ENCODE measurements at regions not wholly inside any gene's neighbourhood (a gene's known extent, or its start where the extent isn't known, plus 50 kb on each side); places are given as distances from the start of the nearest gene placed in this dataset.

GRCh38 chrX:5829469-5829868 lies 399.2 kb downstream of the NLGN4X start:
- Histone ChIP-seq H3K4me3 (ENCODE audit: low read length) (no peak overlapping the region), H3K4me1 (ENCODE audit: control insufficient read depth, low read length) (no peaks in the 10 kb centered on the region), H3K27me3 (ENCODE audit: control insufficient read depth, low read length) (no peaks in the 10 kb centered on the region), H3K79me2 (ENCODE audit: control insufficient read depth, low read length) (no peaks in the 10 kb centered on the region), H3F3A (ENCODE audit: control insufficient read depth, insufficient read depth) (no peaks in the 10 kb centered on the region), H3K36me3 (ENCODE audit: control insufficient read depth, low read length) (no peaks in the 10 kb centered on the region), H3K9me2 (replicated peaks; ENCODE audit: control insufficient read depth, low read length) (no peaks in the 10 kb centered on the region), H3K27ac (ENCODE audit: low read depth, low read length) (no peak overlapping the region), H4K20me1 (ENCODE audit: control insufficient read depth, insufficient read depth, low read depth, low read length) (no peaks in the 10 kb centered on the region), H3K4me2 (ENCODE audit: low read length) (no peak overlapping the region), H3K9me3 (ENCODE audit: control insufficient read depth, insufficient read depth, low read length) (no peaks in the 10 kb centered on the region)
- TF ChIP-seq CTCF (IDR thresholded peaks at IDR 0.05; ENCODE audit: low read depth, low read length, poor library complexity, severe bottlenecking) (no peak), EZH2phosphoT487 (IDR thresholded peaks at IDR 0.05; ENCODE audit: borderline replicate concordance, low read length) (no peak)

DNA sequence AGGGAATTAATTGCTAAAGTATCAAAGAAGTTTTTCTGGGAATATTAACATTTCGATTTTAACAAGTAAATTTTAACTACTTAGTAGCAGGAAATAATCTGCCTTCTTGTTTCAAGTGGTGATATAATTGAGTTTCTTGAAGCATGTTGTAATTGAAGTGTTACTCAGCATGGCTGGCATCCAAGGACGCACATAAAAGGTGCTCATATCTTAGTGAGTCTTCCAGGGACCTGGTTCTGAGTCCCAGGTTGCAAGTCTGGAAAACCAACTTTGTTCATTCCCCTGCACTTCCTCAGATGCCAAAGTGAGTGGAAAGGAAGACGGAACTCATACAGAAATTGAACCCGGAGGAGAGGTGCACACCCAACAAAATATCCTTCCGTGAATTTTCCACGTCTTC lies 399.6 kb downstream of the NLGN4X start:
- no peak overlapping the region for H3K4me3 ChIP-seq (ENCODE audit: low read length)
- TF ChIP-seq EZH2phosphoT487 (IDR thresholded peaks at IDR 0.05; ENCODE audit: borderline replicate concordance, low read length), result no peak
- TF ChIP-seq CTCF (IDR thresholded peaks at IDR 0.05; ENCODE audit: low read depth, low read length, poor library complexity, severe bottlenecking), result no peak
- no peaks in the 10 kb centered on the region for H3K27me3 ChIP-seq (ENCODE audit: control insufficient read depth, low read length)
- H3K79me2 ChIP-seq (ENCODE audit: control insufficient read depth, low read length), result no peaks in the 10 kb centered on the region
- H3K4me2 ChIP-seq (ENCODE audit: low read length), result no peak overlapping the region
- H3K36me3 ChIP-seq (ENCODE audit: control insufficient read depth, low read length), result no peaks in the 10 kb centered on the region
- no peaks in the 10 kb centered on the region for H4K20me1 ChIP-seq (ENCODE audit: control insufficient read depth, insufficient read depth, low read depth, low read length)
- no peaks in the 10 kb centered on the region for H3F3A ChIP-seq (ENCODE audit: control insufficient read depth, insufficient read depth)
- H3K27ac ChIP-seq (ENCODE audit: low read depth, low read length), result no peak overlapping the region
- no peaks in the 10 kb centered on the region for H3K9me2 ChIP-seq (replicated peaks; ENCODE audit: control insufficient read depth, low read length)
- H3K4me1 ChIP-seq (ENCODE audit: control insufficient read depth, low read length), result no peaks in the 10 kb centered on the region
- no peaks in the 10 kb centered on the region for H3K9me3 ChIP-seq (ENCODE audit: control insufficient read depth, insufficient read depth, low read length)

DNA sequence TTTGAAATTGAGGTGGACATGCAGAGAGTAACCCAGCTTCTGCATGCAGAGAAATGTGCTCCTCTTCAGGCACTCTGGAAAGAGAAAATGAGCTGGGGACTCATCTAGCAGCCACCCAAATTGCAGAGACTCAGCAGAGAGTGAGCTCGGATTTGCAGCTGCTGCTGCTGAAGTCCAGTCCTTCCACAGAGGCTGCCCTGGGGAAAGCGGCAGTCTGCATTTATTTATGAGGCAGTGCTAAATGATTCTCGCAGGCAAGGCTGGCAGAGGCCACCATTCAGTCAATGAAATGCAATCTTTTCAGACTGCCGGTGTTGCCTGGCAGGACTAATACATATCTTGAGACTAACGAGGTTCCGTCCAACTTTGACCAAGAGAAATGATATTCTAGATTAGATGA lies 404.8 kb downstream of the NLGN4X start:
- H3K9me2 ChIP-seq (replicated peaks; ENCODE audit: control insufficient read depth, low read length), result no peaks in the 10 kb centered on the region
- no peak overlapping the region for H3K4me2 ChIP-seq (ENCODE audit: low read length)
- H3K9me3 ChIP-seq (ENCODE audit: control insufficient read depth, insufficient read depth, low read length), result no peaks in the 10 kb centered on the region
- no peak overlapping the region for H3K4me3 ChIP-seq (ENCODE audit: low read length)
- no peaks in the 10 kb centered on the region for H3K4me1 ChIP-seq (ENCODE audit: control insufficient read depth, low read length)
- no peaks in the 10 kb centered on the region for H3F3A ChIP-seq (ENCODE audit: control insufficient read depth, insufficient read depth)
- no peaks in the 10 kb centered on the region for H3K27me3 ChIP-seq (ENCODE audit: control insufficient read depth, low read length)
- TF ChIP-seq CTCF (IDR thresholded peaks at IDR 0.05; ENCODE audit: low read depth, low read length, poor library complexity, severe bottlenecking), result no peak
- TF ChIP-seq EZH2phosphoT487 (IDR thresholded peaks at IDR 0.05; ENCODE audit: borderline replicate concordance, low read length), result no peak
- no peaks in the 10 kb centered on the region for H4K20me1 ChIP-seq (ENCODE audit: control insufficient read depth, insufficient read depth, low read depth, low read length)
- H3K27ac ChIP-seq (ENCODE audit: low read depth, low read length), result no peak overlapping the region
- H3K79me2 ChIP-seq (ENCODE audit: control insufficient read depth, low read length), result no peaks in the 10 kb centered on the region
- H3K36me3 ChIP-seq (ENCODE audit: control insufficient read depth, low read length), result no peaks in the 10 kb centered on the region

GRCh38 chrX:5810636-5811035 lies 418.0 kb downstream of the NLGN4X start:
- Histone ChIP-seq H3K27ac (ENCODE audit: low read depth, low read length) (no peak overlapping the region), H3K79me2 (ENCODE audit: control insufficient read depth, low read length) (no peaks in the 10 kb centered on the region), H3K4me1 (ENCODE audit: control insufficient read depth, low read length) (no peaks in the 10 kb centered on the region), H3K4me3 (ENCODE audit: low read length) (no peak overlapping the region), H3K9me2 (replicated peaks; ENCODE audit: control insufficient read depth, low read length) (no peaks in the 10 kb centered on the region), H3K36me3 (ENCODE audit: control insufficient read depth, low read length) (no peaks in the 10 kb centered on the region), H3K27me3 (ENCODE audit: control insufficient read depth, low read length) (no peaks in the 10 kb centered on the region), H3F3A (ENCODE audit: control insufficient read depth, insufficient read depth) (no peaks in the 10 kb centered on the region), H4K20me1 (ENCODE audit: control insufficient read depth, insufficient read depth, low read depth, low read length) (no peaks in the 10 kb centered on the region), H3K9me3 (ENCODE audit: control insufficient read depth, insufficient read depth, low read length) (no peaks in the 10 kb centered on the region), H3K4me2 (ENCODE audit: low read length) (no peak overlapping the region)
- TF ChIP-seq CTCF (IDR thresholded peaks at IDR 0.05; ENCODE audit: low read depth, low read length, poor library complexity, severe bottlenecking) (no peak), EZH2phosphoT487 (IDR thresholded peaks at IDR 0.05; ENCODE audit: borderline replicate concordance, low read length) (no peak)

All from DOHH2 (cell line).